NOMO-1 treated with dmso at 0.1 percent for 144 hours (cell line): ENCODE measurements at regions not wholly inside any gene's neighbourhood (a gene's known extent, or its start where the extent isn't known, plus 50 kb on each side); places are given as distances from the start of the nearest gene placed in this dataset.
"Not testable (repeated sequence)": the region's sequence is repeated elsewhere in the genome, so short reads cannot be mapped to it uniquely, and the experiment has no call there.

ENCODE experiments used
- DNase-seq: peaks from one replicate; lab custom pipeline; 2025; ENCODE audit not compliant: unreplicated experiment; lab: John Stamatoyannopoulos, UW

DNA sequence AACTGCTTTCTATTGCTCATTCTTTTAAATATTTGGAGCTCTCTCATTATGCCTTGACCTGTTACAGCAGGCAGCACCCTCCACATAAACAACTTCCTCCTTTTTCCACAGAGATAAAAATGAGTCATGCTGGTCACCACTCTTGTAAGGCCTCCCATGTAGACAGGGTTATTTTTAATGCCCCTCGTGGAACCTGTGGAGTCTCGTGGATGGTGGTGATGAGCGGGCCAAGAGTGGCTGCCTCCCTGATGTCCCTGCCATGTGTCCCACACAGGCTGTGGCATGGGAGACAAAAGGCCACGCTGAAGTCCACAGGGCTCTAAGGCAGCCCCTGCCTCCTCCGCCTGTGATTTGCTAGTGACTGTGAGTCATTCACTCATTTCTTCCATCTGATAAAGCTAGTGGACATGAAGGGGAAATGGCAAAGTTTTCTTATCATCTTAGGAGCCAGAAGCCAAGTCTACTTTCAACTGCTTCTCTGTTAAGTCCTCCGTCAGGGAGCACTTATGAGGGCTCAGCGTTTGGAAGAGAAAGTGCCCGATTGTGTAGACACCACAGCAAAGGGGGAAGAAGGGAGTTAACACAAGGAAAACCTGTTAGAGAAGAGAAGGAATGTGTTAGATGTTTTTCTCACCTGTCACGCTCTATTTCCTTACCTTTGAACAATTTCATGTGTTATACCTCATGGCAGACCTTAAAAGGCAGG, 121.6 kb upstream of the FAT1 start:
- DNase-seq, result peak; percentile 78

DNA sequence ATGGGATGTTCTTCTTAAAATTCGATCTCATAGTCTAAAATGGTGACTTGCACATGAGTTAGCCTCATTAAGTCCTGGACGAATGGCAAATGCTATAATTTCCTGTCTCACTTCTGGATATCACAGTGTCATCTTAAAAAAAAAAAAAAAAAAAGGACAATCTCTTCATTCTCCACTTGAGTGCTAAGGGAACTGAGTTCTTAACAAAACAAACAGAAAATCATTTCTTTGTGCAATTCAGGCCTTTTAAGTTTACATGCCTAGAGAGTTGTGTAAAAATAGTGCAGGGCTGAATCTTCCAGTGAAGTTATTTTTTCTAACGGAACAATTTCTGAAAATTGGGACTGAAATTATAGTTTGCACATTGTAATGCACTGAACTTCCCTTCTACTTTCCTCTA, 122.8 kb upstream of the FAT1 start:
- DNase-seq, result no peak

DNA sequence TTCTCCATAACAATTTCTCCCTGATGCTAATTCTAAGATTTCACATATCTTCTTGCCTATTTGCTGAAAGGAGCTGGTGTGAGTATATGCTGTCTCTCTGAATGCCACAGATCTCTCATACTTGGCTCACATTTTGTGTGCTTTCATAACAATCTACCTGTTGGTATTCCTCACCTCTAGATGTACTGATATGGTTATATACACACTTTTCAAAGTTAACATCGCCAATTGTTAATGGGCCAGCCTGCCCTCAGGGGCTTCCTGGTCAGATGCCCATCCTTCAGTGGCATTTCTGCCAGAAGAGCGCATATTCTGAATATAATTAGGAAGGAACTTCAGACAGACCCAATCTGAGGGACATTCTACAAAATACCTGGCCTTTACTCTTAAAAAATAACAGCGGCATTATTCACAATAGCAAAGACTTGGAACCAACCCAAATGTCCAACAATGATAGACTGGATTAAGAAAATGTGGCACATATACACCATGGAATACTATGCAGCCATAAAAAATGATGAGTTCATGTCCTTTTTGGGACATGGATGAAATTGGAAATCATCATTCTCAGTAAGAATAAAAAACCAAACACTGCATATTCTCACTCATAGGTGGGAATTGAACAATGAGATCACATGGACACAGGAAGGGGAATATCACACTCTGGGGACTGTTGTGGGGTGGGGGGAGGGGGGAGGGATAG, 123.9 kb upstream of the FAT1 start:
- DNase-seq, result not testable (repeated sequence)

DNA sequence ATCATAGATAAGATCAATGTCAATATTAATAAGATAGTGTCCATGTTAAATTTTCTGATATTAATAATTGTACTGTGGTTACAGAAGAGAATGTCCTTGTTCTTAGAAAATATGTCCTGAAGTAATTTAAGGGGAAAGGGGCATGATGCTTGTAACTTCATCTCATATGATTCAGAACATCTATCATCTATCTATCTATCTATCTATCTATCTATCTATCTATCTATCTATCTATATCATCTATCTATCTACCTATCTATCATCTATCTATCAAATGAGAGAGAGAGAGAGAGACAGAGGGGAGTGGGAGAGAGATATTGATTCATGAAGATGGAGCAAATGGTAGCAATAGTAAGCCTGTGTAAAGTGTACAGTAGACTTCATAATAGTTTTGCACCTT, 124.8 kb upstream of the FAT1 start:
- no peak for DNase-seq

DNA sequence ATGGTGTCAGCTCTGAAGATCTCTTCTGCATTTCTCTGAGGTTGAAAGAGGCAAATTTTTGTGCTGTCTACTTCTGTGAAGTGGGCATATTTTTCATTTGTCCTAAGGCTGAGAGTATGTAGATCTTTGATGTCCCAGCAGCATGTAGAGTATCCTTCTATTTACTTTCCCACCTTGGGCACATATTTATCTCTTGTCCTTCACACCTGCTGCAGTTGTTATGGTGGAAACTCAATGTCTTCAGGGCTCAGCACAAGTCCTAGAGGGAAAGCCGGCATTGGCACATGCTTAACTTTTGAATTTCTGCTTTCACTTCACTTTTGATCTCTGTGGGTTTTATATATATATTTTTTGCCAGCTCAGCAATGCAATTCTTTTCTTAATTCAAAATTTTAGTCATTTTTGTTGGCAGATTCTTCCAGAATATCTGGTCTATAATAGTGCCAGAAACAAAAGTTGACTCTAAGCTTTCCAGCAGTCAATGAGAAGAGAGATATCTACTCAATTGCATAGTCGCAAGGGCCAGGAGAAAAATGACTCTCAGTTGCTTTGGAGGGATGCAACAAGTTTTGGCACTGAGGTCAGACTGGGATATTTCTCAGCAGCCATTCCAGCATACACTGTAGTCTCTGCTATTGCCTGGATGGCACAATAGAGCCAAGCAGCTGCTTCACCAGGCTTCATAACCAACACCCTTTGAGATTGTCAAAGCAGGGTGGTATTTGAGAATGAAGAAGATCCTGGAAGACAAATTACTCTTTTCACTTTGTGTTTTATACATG, 127.8 kb upstream of the FAT1 start:
- no peak for DNase-seq

DNA sequence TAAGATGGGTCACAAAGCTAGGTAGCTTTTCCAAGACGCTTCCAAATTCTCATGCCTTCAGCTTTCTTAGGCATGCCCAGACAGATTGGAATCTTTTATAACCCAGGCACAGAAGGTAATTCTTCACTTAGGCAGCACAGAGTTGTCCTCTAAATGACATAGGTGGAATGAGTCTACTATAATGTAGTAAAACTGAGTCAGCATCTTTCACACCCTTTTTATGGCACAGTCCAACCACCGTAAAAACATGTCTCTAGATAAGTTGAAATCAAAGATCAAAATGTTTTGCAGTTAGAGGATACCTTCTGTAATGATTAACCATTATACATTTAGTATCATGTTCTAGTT, 128.4 kb upstream of the FAT1 start:
- no peak for DNase-seq

DNA sequence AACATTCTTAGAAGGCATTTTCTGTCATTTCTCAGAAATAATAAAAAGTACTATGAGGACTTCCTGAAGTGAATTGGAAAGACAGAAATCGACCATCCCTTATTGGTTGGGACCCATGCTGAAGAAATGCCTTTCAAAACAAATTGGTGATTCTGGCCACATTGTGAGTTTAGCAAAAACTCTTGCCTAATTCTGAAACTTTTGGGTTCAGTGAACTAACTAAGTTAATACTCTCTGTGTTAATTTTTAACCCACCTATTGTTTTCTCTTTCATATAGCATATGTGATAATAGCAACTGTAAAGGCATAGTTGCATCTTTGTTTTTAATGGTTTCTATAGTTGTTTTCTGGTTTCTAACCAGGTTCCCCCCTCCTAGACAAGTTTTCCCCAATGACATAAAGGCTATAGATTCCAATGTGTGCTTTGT, 129.3 kb upstream of the FAT1 start:
- no peak for DNase-seq

DNA sequence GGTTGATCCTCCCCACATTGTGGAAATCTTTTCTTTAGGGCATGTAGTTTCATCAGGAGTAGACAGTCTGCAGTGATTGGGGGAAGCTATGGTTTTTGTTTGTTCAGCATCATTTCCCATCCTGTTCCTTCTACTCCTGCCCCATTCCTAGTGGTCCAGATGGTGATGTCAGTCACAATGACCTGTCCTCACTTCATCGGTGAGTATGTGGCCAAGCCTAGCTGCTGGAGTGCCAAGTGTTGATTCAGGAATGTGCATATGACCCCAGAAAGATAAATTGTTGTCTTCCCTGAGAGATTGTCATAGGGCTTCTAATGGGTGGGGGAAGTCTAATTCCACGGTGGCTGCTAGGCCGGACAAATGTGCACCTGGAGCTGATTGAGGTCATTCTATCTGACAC, 130.6 kb upstream of the FAT1 start:
- no peak for DNase-seq

DNA sequence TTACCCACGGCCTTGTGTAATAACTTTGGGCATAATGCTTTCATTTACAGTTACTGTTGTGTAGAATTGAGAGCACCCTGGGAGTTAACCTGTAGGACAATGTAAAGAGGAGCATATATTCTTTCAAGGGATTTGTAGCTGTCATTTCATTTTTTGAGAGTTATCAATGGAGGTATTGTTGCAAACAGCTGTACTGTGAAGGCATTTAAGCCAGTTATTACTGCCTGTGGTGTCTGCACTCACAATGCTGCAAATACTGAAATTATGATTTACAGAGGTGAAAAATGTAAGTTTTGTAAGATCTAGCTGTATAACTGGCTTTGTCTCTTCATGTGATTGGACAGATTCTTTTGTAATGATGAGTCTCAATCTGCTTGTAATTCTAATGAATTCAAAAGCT, 131.5 kb upstream of the FAT1 start:
- no peak for DNase-seq

DNA sequence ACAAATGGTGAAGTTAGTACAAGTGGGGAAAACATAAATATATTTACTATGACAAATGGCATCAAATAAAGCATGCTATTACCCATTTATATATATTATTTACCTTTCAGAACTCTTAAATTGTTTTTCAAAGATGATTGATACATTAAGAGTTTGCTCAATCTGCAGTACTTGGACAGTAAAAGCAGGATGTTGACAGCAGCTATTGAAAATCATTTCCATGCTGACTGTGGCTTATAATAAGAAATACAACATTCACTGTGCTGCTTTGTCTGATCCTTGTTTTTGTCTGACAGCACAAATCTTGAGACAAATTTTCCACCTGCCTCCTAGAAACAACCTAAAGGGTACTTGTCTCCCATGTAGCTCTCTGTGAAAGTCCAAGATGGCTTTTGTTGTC, 134.1 kb upstream of the FAT1 start:
- no peak for DNase-seq

DNA sequence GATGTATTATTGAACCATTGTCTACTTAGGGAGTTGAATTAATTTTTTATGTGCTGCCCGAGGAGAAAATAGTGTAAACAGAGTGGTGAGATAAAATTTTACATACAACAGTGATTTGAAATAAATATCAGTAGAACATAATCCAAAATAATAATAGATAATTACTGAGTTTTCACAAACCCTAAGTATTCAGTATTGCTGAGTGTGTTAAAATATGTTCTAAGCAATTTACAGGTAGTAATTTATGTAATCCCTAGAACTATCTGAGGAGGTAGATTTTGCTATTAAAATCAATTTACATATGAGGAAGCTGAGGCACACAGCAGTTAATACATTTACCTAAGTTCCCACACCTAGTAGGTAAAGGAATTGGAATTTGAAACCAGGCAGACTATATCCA, 134.7 kb upstream of the FAT1 start:
- no peak for DNase-seq

DNA sequence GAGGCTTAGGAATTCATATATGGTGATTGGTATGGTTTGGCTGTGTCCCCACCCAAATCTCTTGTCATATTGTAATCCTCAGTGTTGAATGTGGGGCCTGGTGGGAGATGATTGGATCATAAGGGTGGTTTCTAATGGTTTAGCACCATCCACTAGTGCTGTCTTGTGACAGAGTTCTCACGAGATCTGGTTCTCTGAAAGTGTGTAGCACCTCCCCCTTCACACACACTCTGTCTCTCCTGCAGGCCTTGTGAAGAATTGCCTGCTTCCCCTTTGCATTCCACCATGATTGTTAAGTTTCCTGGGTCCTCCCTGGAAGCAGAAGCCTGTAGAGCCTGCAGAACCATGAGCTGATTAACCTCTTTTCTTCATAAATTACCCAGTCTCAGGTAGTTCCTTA, 135.8 kb upstream of the FAT1 start:
- no peak for DNase-seq

DNA sequence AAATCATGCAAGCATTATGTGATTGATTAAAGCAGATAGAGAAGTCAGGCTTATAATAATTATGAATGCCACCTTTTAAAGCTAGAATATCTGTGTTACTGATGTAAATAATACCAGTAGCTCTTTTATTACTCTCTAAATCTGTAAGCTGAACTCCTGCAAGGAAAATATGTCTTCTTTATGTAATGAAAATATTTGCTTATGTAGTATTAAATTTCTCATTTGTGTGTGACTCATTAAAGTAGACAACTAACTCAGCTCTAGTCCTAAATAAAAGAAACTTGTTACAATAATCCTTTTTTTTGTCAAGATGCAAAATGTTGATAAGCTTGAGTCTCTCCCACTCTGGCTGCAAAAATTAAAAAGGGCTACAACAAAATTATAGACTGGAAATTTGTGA, 137.7 kb upstream of the FAT1 start:
- no peak for DNase-seq

DNA sequence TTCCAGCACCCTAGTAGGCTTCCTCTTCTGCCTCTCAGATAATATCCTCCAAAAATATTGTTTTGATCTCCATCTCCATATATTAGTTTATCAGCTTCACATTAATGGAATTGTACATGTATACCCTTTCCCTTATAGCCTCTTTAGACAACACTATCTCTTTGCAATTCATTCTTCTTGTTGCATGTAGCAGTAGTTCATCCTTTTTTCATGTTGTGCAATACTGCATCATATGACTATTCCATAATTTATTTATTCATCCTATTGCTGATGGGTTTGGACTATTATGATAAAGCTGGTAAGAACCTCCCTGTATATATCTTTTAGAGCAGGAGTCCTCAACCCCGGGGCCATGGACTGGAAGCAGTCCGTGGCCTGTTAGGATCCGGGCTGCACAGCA, 148.2 kb upstream of the FAT1 start:
- DNase-seq, result no peak

DNA sequence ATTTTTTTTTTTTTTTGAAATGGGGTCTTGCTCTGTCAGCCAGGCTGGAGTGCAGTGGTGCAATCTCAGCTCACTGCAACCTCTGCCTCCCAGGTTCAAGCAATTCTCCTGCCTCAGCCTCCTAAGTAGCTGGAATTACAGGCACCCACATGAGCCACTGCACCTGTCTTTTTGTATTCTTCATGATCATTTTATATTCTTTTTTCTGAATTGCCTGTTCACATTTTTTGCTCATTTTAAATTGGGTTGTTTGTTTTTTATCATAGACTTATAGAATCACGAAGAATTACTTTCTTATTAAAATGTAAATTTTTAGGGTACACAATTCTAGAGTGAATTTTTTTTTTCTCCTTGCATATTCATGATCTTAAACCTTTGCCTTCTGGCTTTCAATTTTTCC, 149.4 kb upstream of the FAT1 start:
- DNase-seq, result not testable (repeated sequence)

DNA sequence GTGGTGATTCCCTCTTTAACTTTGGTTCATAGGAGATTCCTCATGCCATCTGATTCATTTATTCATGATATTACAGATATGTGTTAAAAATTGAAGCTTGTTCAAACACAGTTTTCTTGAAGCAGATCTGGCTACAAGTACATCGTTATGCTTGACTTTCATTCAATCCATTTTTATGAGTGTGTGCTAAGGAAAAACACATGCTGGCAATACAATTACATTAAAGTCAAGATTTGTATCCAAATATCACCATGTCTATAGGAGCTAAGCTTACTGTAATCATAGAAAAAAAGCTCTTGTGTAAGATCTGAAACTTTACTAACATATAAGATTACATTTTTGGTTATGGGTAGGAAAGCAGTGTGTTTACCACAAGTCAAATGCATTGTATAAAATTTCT, 151.8 kb upstream of the FAT1 start:
- DNase-seq, result no peak

DNA sequence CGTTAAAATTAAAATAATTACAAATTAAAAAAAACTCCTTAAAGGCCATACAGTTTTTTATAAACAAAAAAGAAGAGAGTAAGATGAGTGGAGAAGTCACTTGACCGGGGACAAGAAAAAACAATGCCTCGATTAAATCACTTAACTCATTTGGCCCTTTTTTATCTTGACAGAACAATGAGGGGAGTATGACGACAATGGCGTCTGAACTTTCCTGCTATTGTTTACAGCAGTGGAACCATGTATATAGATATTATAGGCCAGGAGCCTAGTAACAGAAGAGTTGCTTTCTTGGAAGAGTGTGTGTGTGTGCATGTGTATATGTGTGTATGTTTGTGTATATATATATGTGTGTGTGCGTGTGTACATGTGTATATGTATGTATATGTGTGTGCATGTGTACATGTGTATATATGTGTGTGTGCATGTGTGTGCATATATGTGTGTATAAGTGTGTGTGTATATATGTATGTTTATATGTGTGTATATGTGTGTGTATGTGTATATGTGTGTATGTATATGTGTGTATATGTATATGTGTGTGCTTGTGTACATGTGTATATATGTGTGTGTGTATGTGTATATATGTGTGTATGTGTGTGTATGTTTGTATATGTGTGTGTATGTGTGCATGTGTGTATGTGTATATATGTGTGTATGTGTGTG, 153.4 kb upstream of the FAT1 start:
- DNase-seq, result no peak

DNA sequence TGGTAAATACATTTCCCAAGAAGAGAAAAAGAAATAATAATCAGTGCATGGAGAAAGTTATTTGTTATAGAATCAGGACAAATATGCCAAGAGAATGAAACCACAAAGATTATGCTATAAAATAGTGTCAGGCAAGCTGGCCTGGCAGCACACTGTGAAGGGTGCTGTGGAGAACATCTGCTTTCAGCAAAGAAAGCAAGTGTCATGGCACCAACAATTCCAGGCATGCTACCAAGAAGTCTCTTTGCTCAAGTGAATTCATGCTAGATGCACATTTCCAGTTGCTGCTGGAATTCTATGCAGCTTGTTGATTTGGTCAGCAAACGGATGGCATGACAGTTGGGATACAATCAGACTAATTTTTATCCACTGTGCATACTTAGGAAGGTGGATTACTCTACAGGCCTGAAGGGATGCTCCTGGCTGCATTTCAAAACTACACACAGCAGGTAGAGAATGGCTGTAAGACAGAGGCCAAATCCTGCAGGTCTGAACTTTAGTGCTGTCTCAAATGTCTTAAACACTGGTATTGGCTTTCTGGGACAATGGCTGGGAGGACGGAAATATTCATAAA, 154.6 kb upstream of the FAT1 start:
- no peak for DNase-seq

DNA sequence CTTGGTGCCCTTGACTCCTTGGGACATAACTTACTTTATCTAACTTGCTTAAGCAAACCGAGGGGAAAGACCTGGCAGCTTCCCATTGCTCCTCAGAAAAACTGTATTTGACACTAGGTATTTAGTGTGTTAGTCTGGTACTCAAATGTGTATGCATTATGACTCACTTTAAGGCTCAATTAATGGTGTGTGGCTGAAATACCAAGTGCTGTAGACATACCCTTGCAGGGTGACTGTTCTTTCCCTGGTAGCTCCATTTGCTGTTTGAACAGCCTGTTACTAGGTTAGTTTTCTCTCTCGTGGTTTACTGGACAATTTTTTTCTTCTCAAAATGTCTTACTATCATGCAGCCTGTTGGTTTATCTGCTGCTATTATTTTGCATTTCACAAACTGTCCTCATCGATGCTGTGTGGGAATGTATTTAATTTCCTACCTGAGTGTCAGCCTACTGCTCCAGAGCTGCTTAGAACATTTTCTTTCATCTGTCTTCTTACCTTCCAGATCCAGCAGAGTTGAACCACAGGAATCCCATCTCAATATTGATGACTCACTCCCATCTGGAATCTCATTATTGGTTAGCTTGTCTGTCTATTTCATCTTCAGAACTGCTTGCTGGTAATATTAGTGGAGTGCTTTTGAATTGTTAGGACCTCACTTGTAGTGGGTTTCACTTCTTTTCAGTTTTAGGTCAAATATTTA, 158.0 kb upstream of the FAT1 start:
- no peak for DNase-seq

DNA sequence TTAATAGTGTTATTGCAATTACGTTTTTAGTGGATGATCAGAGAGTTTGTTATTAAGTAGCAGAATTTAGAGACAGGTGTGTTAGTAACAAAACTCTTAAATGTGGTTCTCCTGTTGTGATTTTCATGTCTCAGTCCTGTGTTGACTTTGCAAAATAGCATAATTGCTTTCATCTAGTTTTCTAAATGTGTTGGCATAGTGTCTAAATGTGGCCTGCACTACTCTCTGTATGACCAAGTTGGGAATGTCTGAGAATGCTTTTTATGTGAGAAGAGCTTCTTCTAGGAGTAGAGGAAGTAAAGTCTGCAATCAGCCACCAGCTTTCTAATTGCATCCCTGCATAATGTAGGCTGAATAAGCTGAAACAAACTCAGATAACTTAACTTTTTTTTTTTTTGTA, 158.6 kb upstream of the FAT1 start:
- DNase-seq, result no peak

DNA sequence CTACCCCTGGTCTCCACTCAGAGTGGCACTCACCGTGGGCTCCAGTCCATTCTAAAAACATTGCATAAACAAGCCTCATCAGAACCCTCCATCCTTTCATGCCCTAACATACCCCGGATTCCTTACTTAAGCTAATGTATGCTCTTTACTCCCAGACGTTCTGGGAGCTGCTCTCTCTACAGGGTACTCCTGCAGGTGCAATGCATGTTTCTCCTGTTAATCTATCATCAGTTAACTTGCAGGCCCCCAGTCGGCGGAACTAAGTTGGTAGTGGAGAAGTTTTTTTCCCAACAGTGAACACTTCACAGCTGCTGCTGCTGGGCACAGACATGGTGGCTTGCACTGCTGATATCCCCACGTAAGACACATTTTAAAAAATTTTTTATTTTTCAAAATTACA, 161.6 kb upstream of the FAT1 start:
- DNase-seq, result no peak
